K562 (cell line): ENCODE measurements at regions not wholly inside any gene's neighbourhood (a gene's known extent, or its start where the extent isn't known, plus 50 kb on each side); places are given as distances from the start of the nearest gene placed in this dataset.

Experiments used
- ATAC-seq: fragments of 200-7000 bp; cut with Tn5 transposase; 3 replicates; pipeline ENCODE4 v1.9.1; 2020; ENCODE audit warnings: moderate library complexity
- BruUV-seq: library from RNA; stranded (reverse); fragments of 400-500 nt; replicated peaks from 2 replicates; lab custom pipeline; 2021; lab: Mats Ljungman, UMichigan
- CTCF ChIA-PET: fragments of 300-600 bp; formaldehyde crosslinking; extraction: SDS; loops from one replicate; lab custom pipeline; 2021; ENCODE audit warnings: low intra/inter-chr PET ratio; lab: Yijun Ruan, JAX
- POLR2A ChIA-PET: fragments of 300-600, 350-650 bp; sonication (Branson Sonifier 250); formaldehyde crosslinking; extraction: SDS; loops from one replicate; lab custom pipeline; 2021; ENCODE audit warnings: antibody characterized with exemption, inconsistent platforms; lab: Yijun Ruan, JAX
- DNase-seq, 4 experiments: peaks; one replicate each; pipeline versions ENCODE4 v3.0.0 to v3.0.0-alpha.2; 2011 to 2018; ENCODE audit warnings: low spot score in 3 of 4, mixed read lengths in 3 of 4; ENCODE audit errors: extremely low read depth in 1 of 4
- FAIRE-seq: peaks from 2 replicates; lab custom pipeline; 2011; peaks lifted over from hg19 to GRCh38; lab: Jason Lieb, UNC
- H2AFZ ChIP-seq: 2 replicates; pipeline ENCODE4 v1.6.0; 2011; ENCODE audit warnings: low read depth, low read length, control low read depth, inconsistent platforms
- H3K27ac ChIP-seq: fragments of 200-600 bp; 3 replicates; pipeline ENCODE4 v1.8.0; 2011; ENCODE audit warnings: low read depth, mild to moderate bottlenecking, control low read depth, inconsistent platforms, low read length, moderate library complexity, mixed read lengths; ENCODE audit errors: extremely low read depth
- H3K27me3 ChIP-seq, 2 experiments: fragments of 300-600 bp in 1 of 2; 2 replicates in 1 of 2; 3 replicates in 1 of 2; pipeline versions ENCODE4 v1.6.0 to v1.8.0; 2011; ENCODE audit warnings: inconsistent platforms in 2 of 2, low read length in 2 of 2, mild to moderate bottlenecking in 1 of 2, mixed read lengths in 1 of 2, moderate library complexity in 1 of 2; ENCODE audit not compliant: control insufficient read depth in 2 of 2, insufficient read depth in 2 of 2
- H3K36me3 ChIP-seq: fragments of 300-600 bp; 3 replicates; pipeline ENCODE4 v1.8.0; 2011; ENCODE audit warnings: mild to moderate bottlenecking, low read length, inconsistent platforms; ENCODE audit not compliant: control insufficient read depth, insufficient read depth
- H3K4me1 ChIP-seq, 2 experiments: fragments of 200-600 bp in 1 of 2; replicated peaks in 1 of 2; 2 replicates in 1 of 2; 3 replicates in 1 of 2; pipeline versions ENCODE4 v1.5.1 to v1.8.0; 2011; ENCODE audit warnings: inconsistent platforms in 2 of 2, low read length in 2 of 2, mild to moderate bottlenecking in 1 of 2, mixed read lengths in 1 of 2, moderate library complexity in 1 of 2; ENCODE audit not compliant: control insufficient read depth in 2 of 2, insufficient read depth in 2 of 2
- H3K4me2 ChIP-seq: 2 replicates; pipeline ENCODE4 v1.6.1; 2011; ENCODE audit warnings: low read length, control low read depth, inconsistent platforms, mixed read lengths; ENCODE audit not compliant: insufficient read depth
- H3K4me3 ChIP-seq: fragments of 200-600 bp; sonication (generic), shearing (Covaris generic); 2 replicates; pipeline ENCODE4 v1.5.1; 2016; ENCODE audit warnings: control low read depth, inconsistent platforms
- H3K79me2 ChIP-seq: fragments of 200-600 bp; 3 replicates; pipeline ENCODE4 v1.8.0; 2011; ENCODE audit warnings: low read length, inconsistent platforms; ENCODE audit not compliant: control insufficient read depth, insufficient read depth
- H3K9ac ChIP-seq, 2 experiments: 2 replicates each; pipeline versions ENCODE4 v1.6.0 to v1.6.1; 2011; ENCODE audit warnings: low read depth in 2 of 2, low read length in 2 of 2, control low read depth in 1 of 2, inconsistent platforms in 1 of 2, mild to moderate bottlenecking in 1 of 2, mixed read lengths in 1 of 2; ENCODE audit not compliant: insufficient read depth in 1 of 2
- H3K9me1 ChIP-seq: one replicate; pipeline ENCODE4 v1.6.0; 2011; ENCODE audit warnings: inconsistent platforms, mild to moderate bottlenecking, low read length, moderate library complexity; ENCODE audit not compliant: control insufficient read depth, insufficient read depth
- H3K9me3 ChIP-seq: replicated peaks from 2 replicates; pipeline ENCODE4 v1.5.1; 2011; ENCODE audit warnings: low read depth, low read length, inconsistent platforms; ENCODE audit not compliant: control insufficient read depth, insufficient read depth
- H4K20me1 ChIP-seq: replicated peaks from 2 replicates; pipeline ENCODE4 v1.6.1; 2011; ENCODE audit warnings: low read length, inconsistent platforms, mixed read lengths; ENCODE audit not compliant: control insufficient read depth, insufficient read depth
- E2F1 ChIP-seq: sonication (generic); formaldehyde crosslinking; IDR thresholded peaks from 2 replicates; pipeline ENCODE4 v1.8.1; 2023; ENCODE audit warnings: mild to moderate bottlenecking, missing genetic modification reagents, moderate library complexity
- HNRNPUL1 ChIP-seq: fragments of 200-400 bp; formaldehyde crosslinking; IDR thresholded peaks from 2 replicates; pipeline ENCODE4 v1.6.1; 2017; ENCODE audit warnings: low read length
- NFXL1 ChIP-seq: fragments of 450-650 bp; formaldehyde crosslinking; IDR thresholded peaks from 2 replicates; pipeline ENCODE4 v1.4.0; 2021; ENCODE audit warnings: mild to moderate bottlenecking
- NR3C1 ChIP-seq: sonication (generic); formaldehyde crosslinking; IDR thresholded peaks from 2 replicates; pipeline ENCODE4 v1.8.1; 2022; ENCODE audit warnings: missing genetic modification reagents
- POLR2G ChIP-seq: fragments of 200-400 bp; formaldehyde crosslinking; IDR thresholded peaks from 2 replicates; pipeline ENCODE4 v1.6.1; 2017; ENCODE audit warnings: low read depth, mild to moderate bottlenecking, antibody characterized with exemption, low read length, moderate library complexity
- RBFOX2 ChIP-seq: fragments of 200-400 bp; formaldehyde crosslinking; IDR thresholded peaks from 2 replicates; pipeline ENCODE4 v1.6.1; 2017; ENCODE audit warnings: low read depth, mild to moderate bottlenecking, low read length, moderate library complexity
- WGBS: fragments of 100-300 bp; shearing (Covaris generic); methylation state at CpG from one replicate; pipeline ENCODE4 v1.1.6; 2016; ENCODE audit warnings: low coverage, mixed read lengths; ENCODE audit not compliant: insufficient coverage; ENCODE audit errors: missing lambda C conversion rate; 5-methylcytosine and 5-hydroxymethylcytosine counted together
- in situ Hi-C: fragments of 300-500 bp; cut with MboI; formaldehyde crosslinking; loops from 4 replicates; pipeline ENCODE4 v1.15.0; 2018; ENCODE audit warnings: inconsistent platforms, mixed read lengths
- intact Hi-C: fragments of 100-400 bp; cut with micrococcal nuclease; formaldehyde crosslinking; loops from 2 replicates; pipeline ENCODE4 v1.14.2; 2022

GRCh38 chr22:49648053-49648452 lies 179.6 kb downstream of the BRD1 start:
- POLR2A ChIA-PET, result interaction anchor here (1.3 to 1.5 kb wide), 2 partner anchors 9 to 24 kb away, joined by 3 to 6 read pairs; no protein-coding TSS in a partner anchor
- in situ Hi-C loops (no loop called here), intact Hi-C loops (no loop called here)
- H3K27ac ChIP-seq, result no peak overlapping the region
- ATAC-seq, result peak; percentile 27; the same call in 2 of the 3 replicates
- BruUV-seq, result no TSS peak
- CTCF ChIA-PET, result no interaction called here
- TF ChIP-seq NFXL1 (CRISPR knock-in tag) (no peak), HNRNPUL1 (no peak), POLR2G (0 out of 2 replicates have a peak, but pooled peaks have one; percentile 30), NR3C1 (CRISPR knock-in tag) (no peak), E2F1 (CRISPR knock-in tag) (no peak), RBFOX2 (peak; percentile 25; the same call in 1 of the 2 replicates)
- H4K20me1 ChIP-seq, result peaks cover 49% of the 10 kb centered on the region
- WGBS, result 90% methylated on average over 4 of the region's 16 CpGs
- H3K27me3 ChIP-seq, result no peaks in the 10 kb centered on the region
- H3K36me3 ChIP-seq, result peaks cover 28% of the 10 kb centered on the region; the same call in 2 of the 3 replicates
- no peak overlapping the region for H3K4me3 ChIP-seq
- H3K4me2 ChIP-seq, result no peak overlapping the region
- peaks cover 89% of the 10 kb centered on the region for H3K79me2 ChIP-seq
- H3K9me1 ChIP-seq, result no peaks in the 10 kb centered on the region
- H3K4me1 ChIP-seq, result peaks cover 0 to 22% of the 10 kb centered on the region in 2 experiments; a peak in 2 of 5 replicates
- FAIRE-seq, result no peak
- H3K9ac ChIP-seq, result peak overlapping the region in 1 of 2 experiments; percentile 5; a peak in 1 of 4 replicates
- H3K9me3 ChIP-seq, result no peaks in the 10 kb centered on the region
- no peak overlapping the region for H2AFZ ChIP-seq
- DNase-seq, result no peak
